ENCODE measurements at regions not wholly inside any gene's neighbourhood (a gene's known extent, or its start where the extent isn't known, plus 50 kb on each side); places are given as distances from the start of the nearest gene placed in this dataset.

DNA sequence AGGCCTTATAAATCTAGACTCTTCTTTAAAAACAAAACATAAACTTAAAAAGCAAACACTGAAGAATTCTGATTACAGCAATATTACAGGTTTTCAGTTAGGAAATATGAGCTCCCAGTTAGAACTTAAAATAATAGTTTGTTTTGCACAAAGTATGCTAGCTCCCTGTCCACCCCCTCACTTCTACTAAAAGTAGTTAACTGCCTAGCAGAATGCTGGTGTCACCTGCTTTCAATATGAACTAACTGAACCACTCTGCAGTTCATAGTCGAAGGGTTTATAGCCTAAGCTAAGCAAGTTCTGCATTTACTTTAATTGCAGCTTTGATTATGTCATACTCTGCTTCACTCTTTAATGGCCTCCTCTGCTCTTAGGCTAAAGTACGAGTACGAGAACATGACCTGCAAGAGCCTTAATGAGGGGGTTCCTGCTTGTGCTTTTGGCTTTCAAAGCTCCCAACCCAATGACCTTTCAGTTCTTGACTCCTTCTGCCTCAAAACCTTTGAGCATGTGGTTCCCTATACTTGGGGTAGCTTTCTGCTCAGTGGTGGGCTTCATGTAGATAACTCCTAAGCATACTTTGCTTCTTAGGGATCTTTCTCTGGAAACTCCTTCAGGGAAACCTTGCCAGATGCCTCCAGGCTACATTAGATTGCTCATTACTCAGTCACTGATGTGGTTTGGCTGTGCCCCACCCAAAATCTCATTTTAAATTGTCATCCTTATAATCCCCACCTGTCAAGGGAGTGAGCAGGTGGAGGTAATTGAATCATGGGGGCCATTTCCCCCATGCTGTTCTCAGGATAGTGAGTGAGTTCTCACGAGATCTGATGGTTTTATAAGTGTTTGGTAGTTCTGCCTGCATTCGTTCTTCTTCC is 278.9 kb upstream of the ARGLU1 start:
- TF ChIP-seq, protein P1, sequence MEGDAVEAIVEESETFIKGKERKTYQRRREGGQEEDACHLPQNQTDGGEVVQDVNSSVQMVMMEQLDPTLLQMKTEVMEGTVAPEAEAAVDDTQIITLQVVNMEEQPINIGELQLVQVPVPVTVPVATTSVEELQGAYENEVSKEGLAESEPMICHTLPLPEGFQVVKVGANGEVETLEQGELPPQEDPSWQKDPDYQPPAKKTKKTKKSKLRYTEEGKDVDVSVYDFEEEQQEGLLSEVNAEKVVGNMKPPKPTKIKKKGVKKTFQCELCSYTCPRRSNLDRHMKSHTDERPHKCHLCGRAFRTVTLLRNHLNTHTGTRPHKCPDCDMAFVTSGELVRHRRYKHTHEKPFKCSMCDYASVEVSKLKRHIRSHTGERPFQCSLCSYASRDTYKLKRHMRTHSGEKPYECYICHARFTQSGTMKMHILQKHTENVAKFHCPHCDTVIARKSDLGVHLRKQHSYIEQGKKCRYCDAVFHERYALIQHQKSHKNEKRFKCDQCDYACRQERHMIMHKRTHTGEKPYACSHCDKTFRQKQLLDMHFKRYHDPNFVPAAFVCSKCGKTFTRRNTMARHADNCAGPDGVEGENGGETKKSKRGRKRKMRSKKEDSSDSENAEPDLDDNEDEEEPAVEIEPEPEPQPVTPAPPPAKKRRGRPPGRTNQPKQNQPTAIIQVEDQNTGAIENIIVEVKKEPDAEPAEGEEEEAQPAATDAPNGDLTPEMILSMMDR (IDR thresholded peaks at IDR 0.05), result no peak
- no peak for TF ChIP-seq POLR2AphosphoS5 (IDR thresholded peaks at IDR 0.05)
- no peak for TF ChIP-seq EP300 (IDR thresholded peaks at IDR 0.05)
- TF ChIP-seq POLR2A (IDR thresholded peaks at IDR 0.05), result no peak
